NCI-H1105 (cell line): ENCODE measurements at regions not wholly inside any gene's neighbourhood (a gene's known extent, or its start where the extent isn't known, plus 50 kb on each side); places are given as distances from the start of the nearest gene placed in this dataset.
"Not testable (repeated sequence)": the region's sequence is repeated elsewhere in the genome, so short reads cannot be mapped to it uniquely, and the experiment has no call there.

Experiments used
- DNase-seq: peaks from one replicate; lab custom pipeline; 2025; lab: John Stamatoyannopoulos, UW

GRCh38 chr7:52355053-52355452 is 680.4 kb upstream of the POM121L12 start:
- no peak for DNase-seq

- DNase-seq = no peak
Measured at GRCh38 chr7:52352013-52352981, 683.1 kb upstream of the POM121L12 start.

GRCh38 chr7:52344015-52344414 is 691.4 kb upstream of the POM121L12 start:
- no peak for DNase-seq

- no peak for DNase-seq
Measured at GRCh38 chr7:52340067-52340466, 695.4 kb upstream of the POM121L12 start.

GRCh38 chr7:52328328-52328727 is 707.1 kb upstream of the POM121L12 start:
- DNase-seq = not testable (repeated sequence)

- DNase-seq = no peak
Measured at GRCh38 chr7:52325237-52325636, 710.2 kb upstream of the POM121L12 start.

GRCh38 chr7:52323202-52323746 is 712.2 kb upstream of the POM121L12 start:
- DNase-seq = no peak

GRCh38 chr7:52320610-52321009 is 714.8 kb upstream of the POM121L12 start:
- DNase-seq = no peak

- no peak for DNase-seq
Measured at GRCh38 chr7:52317921-52318320, 717.5 kb upstream of the POM121L12 start.

GRCh38 chr7:52311886-52312285 is 723.5 kb upstream of the POM121L12 start:
- DNase-seq = no peak

- no peak for DNase-seq
Measured at GRCh38 chr7:52309631-52310030, 725.8 kb upstream of the POM121L12 start.

- no peak for DNase-seq
Measured at GRCh38 chr7:52302765-52303520, 732.5 kb upstream of the POM121L12 start.

- DNase-seq = no peak
Measured at GRCh38 chr7:52297128-52297527, 738.3 kb upstream of the POM121L12 start.

GRCh38 chr7:52294942-52295341 is 740.5 kb upstream of the POM121L12 start:
- DNase-seq = no peak

GRCh38 chr7:52289247-52289646 is 746.2 kb upstream of the POM121L12 start:
- no peak for DNase-seq

- no peak for DNase-seq
Measured at GRCh38 chr7:52287698-52288097, 747.7 kb upstream of the POM121L12 start.

GRCh38 chr7:52285689-52286088 is 749.7 kb upstream of the POM121L12 start:
- DNase-seq = no peak

GRCh38 chr7:52283335-52283734 is 752.1 kb upstream of the POM121L12 start:
- no peak for DNase-seq

- no peak for DNase-seq
Measured at GRCh38 chr7:52273685-52274610, 761.5 kb upstream of the POM121L12 start.

GRCh38 chr7:52271703-52272102 is 763.7 kb upstream of the POM121L12 start:
- DNase-seq = no peak

GRCh38 chr7:52270301-52270700 is 765.1 kb upstream of the POM121L12 start:
- no peak for DNase-seq

GRCh38 chr7:52269669-52270068 is 765.8 kb upstream of the POM121L12 start:
- DNase-seq = no peak
